NCI-H146 treated with DMSO at 0.1 percent for 48 hours (cell line): ENCODE measurements at regions not wholly inside any gene's neighbourhood (a gene's known extent, or its start where the extent isn't known, plus 50 kb on each side); places are given as distances from the start of the nearest gene placed in this dataset.

Source experiments
- DNase-seq: peaks from one replicate; lab custom pipeline; 2025; ENCODE audit not compliant: unreplicated experiment; lab: John Stamatoyannopoulos, UW

DNA sequence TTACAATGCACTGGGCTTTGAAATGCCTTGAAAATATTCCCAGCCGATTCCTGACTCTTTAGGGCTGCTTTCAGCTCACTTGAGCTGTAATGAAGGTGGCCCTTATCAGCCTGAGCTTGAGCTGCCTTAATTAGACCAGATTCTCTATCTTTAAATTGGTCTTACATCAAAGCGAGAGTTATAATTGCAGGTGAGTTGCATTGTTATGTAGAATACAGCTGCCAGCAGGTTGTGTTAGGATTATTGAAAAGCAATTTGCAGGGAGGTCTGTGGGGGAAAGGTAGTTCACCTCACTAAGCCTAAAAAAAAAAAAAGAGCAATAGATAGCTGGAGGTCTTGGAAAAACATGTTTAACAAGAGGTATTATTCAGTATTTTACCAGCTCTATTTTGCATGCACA is 142.2 kb upstream of the HABP2 start:
- DNase-seq, result peak; percentile 88

DNA sequence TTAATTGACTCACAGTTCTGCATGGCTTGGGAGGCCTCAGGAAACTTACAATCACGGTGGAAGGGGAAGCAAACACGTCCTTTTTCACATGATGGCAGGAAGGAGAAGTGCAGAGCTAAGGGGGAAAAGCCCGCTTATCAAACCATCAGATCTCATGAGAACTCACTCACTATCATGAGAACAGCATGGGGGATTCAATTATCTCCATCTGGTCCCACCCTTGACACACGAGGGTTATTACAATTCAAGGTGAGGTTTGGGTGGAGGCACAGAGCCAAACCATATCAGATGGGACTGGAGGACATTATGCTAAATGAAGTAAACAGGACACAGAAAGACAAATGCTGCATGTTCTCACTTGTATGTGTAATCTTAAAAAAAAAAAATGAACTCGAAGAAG is 141.4 kb upstream of the HABP2 start:
- DNase-seq, result peak; percentile 61

DNA sequence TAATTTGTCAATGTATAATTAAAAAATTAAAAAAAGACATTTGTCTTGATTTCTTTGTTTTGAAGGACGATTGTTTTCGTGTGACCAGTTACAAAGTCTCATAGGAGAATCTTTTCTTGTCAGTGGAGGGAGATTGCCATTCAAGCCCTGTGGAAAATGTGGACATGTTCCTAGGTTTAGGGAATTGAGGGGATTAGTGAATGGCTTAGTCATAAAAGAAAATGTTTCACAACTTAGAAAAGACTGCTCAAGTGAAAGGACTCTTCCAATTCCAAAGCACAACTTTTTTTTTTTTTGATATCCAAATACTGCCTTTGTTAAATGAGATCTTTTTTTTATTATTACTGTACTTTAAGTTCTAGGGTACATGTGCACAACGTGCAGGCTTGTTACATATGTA is 140.7 kb upstream of the HABP2 start:
- no peak for DNase-seq

DNA sequence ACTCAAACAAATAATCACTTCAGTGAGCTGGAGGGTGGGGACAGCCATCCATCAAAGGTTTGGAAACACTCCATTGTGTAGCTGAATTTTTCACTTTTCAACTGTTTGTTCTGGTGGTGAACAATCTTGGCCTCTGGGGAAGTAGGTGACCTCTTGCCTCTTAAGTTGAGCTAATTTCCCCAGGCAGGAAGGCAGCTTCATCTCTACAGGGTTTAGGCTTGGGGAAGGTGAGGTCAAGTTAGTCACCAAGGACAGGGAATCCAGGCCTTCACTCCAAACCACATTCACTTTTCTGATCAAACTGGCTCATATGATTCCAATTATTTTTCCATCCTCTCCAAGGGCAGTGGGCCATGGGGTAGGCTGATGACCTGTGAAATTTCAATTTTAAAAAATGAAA is 138.3 kb upstream of the HABP2 start:
- DNase-seq, result no peak

DNA sequence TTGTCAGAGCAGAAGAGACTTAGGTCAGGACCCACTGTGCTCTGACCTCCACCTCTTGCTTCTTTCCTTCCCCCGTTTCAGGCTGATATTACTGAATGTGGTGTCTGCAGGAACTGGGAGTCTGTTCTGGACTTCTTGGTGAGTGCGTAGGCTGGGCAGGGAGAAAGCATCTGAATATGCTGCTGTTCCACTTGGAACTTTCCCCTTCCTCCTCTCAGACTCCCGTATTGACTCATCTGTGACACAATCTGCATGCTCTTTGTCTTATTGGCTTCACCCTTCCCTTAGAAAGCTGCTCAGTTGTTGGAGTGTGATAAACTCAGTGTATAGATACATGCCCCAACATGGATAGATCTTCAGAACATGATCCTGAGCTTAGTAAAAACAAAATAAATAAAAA is 137.6 kb upstream of the HABP2 start:
- no peak for DNase-seq

DNA sequence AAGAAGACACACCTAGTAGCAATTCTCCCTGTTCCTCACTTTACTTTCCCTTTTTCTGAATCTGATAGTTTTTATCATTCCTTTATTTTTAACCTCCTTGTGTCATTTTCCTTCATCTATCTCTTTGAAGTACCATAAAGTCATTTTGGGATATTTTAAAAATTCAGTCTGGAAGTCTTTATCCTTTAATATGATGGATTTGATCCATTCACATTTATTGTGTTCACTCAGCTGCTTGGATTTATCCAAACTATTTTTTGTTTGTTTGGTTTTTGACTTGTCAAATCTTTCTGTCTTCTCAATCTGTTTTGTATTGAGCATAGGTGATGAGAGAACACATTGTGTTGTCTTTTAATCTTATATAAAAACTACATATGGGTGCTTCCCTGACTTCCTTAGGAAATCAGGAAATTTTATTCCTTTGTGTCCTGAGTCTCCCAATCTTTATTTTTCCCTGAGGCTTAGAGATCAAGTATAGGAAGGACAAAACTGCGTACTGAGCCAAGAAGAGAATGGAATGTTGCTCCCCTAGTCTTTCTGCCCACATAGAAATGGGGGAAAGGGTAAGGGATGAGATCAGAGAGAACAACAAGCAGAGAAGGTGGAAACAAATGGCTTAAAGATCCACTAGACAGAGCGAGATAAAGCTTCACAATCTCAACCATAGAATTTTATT is 132.7 kb upstream of the HABP2 start:
- no peak for DNase-seq

DNA sequence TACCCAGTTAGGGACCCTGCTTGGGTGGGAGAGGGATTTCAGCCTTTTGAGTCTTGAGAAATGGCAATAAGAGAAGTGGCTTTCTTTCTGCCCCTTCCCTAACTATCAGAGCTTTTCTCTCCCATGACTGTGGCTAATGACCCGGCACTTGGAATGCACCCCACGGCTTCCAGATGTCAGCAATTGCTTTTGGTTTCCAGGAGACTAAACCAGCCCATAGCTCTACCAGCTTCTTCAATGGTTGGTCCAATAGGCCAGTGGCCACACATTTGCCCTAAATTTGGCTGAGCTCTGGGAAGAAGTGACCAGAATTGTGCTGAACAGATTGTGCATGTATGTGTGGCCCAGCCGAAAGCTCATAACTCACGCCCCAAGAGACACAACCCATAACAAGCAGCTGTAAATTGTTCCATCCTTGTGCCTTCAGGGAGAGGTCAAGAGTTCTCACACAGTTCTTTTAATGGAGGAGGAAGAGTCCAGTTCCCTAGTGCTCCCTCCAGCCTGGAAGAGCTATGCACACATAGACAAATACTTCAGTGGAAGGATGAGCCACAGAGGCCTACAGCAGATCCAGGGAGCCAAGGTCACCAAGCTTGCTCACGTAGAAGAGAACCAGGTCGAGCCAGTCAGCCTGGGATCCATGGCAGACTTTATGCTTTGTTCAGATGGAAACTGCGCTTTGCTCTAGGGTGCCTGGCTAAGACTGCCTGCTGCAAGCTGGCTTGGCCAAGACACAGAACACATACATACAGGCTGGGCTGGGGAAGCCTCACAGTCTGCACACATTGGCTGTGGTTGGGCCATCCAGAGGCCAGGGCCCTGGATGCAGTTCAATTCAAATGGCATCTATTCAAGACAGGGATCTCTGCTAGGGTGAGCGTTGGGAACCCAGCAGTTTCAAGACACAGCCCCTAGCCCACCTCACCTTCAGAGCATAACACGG is 131.8 kb upstream of the HABP2 start:
- no peak for DNase-seq

DNA sequence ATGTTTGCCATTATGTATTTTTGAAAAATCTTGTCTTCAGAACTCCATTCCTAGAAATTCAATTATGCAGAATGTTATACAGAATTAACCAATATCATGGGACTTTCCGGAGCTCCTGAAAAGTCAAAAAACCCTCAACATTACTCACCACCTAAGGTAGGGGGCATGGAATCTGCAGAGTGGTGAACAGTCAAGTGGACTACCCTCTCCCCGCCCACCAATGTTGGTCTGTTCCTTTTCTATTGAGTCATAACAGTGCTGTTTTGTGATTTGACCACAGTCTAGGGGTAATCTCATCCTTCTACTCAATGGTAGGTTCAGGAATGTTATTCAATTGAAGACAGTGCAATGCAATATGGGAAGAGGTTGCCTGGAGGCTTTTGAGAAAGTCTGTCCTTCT is 130.5 kb upstream of the HABP2 start:
- DNase-seq, result no peak

DNA sequence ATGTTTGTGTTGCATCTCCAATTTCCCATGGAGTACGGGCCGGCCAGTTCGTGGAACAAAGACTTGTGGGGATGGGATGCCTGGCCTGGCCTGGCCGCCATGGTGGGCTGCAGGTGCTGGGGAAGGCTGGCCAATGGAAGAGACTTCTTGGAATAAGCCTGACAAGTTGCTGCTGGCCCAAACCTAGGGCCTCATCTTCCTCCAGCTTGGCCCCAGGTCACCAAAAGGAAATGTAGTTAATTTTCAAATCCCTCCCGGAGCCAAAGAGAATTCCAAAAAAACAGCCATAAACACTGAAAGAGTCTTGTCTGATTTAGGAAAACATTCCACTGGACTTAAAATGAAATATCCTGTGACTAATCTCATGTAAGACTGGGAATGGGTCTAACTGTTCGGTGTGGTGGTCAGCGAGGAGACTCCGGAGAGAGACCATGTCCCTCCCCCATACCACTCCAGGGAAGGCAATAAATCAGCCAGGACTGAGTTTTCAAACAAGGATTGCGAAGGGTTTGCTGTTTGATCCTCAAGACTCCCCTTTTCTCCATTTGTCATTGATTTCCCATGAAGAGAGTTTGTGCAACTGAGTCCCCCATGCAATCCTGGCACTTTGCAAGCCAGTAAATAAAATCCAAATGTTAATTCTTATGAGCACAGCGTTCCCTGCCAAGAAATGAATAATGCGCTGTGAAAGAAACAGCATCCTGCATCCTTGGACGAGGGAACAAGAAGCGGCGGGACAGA is 128.7 kb upstream of the HABP2 start:
- DNase-seq, result no peak

DNA sequence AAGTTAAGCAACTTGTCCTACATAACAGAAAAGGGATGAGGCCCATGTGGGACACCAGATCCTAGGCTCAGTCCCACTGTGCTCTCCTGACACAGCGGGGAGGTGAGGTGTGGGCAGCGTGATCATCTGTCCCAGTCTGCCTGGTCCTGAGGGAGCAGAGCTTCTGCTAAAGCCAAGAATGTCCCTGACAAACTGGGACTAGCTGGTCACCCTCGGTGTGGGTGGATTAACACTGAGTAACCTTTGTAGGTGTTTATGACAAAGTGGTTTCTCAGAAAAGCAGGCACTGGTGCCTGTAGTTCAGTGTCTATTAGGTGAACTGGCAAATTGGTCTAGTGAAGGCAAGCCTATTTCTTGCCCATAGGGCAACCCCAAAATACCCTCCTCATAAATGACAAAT is 127.8 kb upstream of the HABP2 start:
- DNase-seq, result no peak

DNA sequence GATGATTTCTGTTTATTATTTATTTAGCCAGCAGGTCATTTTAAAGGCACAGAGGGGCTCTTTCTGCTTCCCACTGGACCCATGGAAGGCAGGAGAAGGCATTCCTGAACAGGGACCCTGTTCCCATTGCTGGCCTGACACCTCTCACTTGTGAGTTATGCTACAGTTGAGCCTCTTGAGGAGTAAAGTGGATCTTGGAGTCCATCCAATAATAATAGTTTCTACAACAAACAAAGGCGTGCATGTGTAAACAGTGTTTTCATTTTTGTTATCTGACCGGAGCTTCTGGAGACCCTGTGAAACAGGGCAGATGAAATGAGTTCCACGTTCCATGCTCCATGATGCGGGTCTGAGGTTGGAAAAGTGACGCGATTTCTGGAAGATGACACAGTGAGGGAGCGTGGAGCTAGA is 127.3 kb upstream of the HABP2 start:
- peak; percentile 7 for DNase-seq

DNA sequence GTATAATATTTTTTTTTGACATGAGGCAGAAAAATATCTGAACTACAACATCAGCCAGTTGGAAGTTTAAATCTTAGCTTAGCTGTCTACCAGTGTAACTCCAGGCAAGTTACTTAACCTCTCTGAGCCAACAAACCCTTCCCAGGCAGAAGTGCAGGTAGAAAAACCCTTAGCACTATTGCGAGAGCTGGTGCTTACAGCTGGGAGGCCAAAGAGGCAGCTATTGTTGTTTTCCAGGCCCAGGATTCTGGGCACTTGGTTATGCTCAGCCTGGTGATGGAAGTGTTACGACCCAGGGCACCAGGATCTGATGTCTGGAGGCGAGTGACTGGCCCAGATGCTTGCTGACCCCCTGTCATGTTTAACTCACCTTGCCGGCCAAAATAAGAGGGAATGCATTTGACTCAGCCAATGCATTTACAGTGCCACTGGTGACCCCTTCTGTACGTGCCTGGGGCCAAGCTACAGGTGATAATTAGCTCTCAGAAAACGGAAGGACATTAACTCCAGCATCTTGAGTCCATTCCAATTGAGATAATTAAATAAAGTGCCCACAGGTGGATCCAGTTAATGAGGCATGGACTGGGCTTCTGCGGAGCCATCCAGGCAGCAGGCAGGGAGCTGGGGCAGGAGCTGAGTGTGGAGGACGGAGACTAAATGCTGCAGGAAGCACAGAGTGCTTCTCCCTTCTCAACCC is 126.5 kb upstream of the HABP2 start:
- DNase-seq, result peak; percentile 76

DNA sequence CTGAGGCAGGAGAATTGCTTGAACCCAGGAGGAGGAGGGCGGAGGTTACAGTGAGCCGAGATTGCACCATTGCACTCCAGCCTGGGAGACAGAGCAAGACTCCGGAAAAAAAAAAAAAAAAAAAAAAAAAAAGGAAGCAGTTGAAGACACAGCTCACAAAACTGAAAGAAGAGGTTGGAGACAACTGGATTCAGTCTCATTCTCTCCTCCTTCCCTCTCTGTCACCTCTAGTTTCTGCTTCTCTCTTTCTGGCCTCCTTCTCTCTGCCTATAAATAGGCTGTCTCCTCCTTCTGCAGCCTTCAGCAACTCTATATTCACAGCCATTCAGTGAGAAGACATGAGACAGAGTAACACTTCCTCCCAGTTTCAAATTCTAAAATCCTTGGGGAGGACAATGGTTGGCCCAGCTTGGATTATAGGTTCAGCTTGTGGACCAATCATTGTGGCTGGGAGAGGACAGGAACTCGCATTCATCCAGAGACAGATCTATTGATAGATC is 125.6 kb upstream of the HABP2 start:
- DNase-seq, result no peak

DNA sequence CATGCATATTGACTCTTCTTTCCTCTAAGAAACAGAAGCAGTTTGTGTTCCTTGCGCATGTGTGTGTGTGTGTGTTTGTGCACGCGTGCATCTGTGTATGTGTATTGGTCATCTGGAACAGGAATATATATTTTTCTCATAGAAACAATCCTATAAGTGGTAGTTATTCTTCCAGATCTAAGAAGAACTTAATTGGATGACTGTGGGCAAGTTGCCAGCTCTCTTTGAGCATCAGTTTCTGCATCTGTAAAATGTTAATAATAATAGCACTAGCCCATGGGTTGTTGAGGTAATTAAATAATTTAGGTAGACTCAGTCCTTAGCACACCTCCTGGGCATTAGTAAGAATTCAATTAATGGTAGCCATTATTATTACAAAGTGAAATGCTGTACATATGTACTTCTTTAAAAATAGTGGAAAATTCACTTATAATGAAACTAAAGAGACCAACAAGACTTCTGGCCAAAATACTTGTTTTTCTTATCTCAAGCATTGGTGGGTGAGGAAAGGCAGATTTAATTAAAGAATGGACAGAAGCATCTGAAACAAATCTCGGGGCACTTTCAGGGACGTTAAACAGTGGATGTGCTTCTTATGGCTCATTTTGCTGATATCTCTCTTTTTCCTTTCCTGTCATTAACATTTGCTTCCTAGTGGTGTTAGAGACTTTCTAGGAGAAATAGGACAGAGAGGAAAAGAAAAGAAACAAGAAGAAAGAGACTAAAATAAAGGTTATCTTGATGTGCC is 124.9 kb upstream of the HABP2 start:
- DNase-seq, result no peak

DNA sequence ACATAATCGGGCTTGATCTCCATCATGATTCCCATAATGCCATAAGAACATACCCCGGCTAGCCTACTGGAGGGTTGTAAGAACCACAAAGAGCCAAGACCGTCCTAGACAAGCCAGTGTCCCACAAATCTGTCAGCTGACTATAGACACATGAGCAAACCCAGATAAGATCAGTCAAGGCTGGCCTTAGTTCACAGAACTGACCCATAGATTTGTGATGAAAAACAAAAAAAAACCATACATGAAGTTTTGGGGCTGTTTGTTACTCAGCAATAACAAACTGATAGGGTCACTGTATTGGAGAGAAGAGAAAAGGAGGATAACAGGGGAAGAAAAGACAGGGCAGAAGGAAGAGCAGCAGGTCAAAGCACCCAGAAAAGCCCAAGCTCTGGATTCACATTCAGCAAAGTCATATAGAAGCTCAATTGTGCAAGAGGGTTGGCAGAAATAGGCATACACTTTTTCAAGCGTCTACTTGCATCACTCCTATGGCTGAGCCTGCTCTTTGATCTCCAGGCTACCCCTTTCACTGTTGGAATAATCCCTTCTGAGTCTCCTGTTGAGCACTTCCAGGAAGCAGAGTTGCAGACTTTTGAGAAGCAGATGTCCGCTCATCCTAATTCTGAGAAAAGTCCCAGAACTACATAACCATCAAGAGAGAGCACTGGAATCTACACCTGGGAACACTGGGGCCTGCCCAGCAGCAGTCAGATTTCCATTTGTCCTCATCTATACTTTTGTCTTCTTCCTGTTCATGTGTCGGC is 122.0 kb upstream of the HABP2 start:
- DNase-seq, result no peak

DNA sequence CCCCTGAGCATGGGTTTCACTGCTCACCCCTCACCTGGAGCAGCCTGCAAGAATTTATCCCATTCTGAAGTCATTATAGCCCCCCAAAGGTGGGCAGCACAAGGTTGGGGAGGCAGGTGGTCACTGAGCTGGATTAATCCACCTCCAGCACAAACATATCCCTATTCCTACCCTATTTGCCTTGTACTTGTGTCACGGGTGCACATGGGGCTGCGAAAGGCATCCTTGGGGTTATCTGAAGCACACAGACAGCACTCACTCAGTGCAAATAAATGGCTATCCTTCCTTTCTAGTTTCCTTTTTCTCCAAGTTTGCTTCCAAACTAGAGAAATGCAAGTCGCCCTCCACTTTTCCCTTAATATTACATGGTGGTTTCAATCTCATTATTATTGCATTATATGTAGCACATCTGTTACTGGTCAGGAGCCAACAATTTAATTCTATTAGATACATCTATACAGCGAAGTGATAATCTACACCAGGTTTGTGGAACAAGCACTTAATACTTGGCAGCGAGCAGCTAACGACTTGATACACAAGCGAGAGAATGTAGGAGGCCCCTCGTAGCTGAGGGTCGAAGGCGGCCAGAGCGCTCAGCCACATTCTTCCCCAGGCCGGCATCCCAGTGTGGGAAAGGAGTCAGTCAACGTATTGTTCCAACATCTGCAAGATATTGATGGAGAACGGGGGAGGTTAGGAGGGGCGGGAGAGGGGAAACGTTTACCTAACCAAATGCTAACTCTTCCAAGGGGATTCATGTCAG is 121.3 kb upstream of the HABP2 start:
- no peak for DNase-seq

DNA sequence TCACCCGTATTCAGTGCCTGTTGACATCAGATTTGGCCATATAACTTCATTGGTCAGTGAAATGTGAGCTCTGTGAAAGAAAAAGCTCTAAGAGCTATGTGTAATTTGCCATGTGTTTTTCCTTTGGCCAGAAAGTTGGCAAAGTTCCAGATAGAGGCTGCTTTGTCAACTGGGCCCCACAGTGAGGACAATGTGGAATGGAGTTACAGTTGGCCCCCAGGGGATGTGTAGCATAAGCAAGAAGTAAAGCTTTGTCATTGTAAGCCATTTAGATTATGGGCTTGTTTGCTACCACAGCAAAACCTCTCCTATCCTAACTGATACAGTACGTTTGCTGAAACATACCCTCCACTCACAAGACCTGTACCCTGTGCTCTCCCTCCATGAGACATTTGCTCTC is 119.1 kb upstream of the HABP2 start:
- DNase-seq, result peak; percentile 38

DNA sequence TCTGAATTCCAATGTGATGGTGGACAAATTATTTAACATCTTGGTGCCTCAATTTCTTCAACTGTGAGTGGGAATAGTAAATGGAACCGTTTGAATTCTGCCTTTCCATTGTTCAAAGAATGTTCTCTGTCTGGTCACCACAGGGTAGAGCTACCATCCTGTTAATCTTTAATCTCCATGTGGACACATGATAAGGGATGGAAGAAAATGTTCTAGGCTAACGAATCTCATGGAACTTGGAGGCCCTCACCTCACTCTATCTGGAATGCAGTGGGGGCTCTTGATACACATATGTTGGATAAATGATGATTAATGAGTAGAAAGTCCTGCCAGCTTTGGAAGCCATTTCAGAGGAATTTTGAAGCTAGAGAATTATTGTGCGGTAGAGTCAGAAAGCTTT is 118.5 kb upstream of the HABP2 start:
- no peak for DNase-seq

DNA sequence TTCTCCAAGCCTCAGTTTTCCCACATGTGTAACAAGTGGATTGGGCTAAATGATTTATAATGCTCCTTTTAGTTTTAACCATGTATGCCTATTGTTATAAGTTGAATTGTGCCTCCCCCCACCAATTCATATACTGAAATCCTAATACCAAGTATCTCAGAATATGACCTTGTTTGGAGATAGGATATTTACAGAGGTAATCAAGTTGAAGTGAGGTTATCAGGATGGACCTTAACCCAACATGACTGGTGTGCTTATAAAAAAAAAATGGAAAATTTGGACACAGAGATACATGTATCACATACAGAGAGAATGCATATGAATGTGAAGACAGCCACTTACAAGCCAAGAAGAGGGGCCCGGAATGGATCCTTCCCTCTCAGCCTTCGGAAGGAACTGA is 117.9 kb upstream of the HABP2 start:
- DNase-seq, result no peak
